ENCODE measurements at regions not wholly inside any gene's neighbourhood (a gene's known extent, or its start where the extent isn't known, plus 50 kb on each side); places are given as distances from the start of the nearest gene placed in this dataset.
"Not testable (repeated sequence)": the region's sequence is repeated elsewhere in the genome, so short reads cannot be mapped to it uniquely, and the experiment has no call there.

DNA sequence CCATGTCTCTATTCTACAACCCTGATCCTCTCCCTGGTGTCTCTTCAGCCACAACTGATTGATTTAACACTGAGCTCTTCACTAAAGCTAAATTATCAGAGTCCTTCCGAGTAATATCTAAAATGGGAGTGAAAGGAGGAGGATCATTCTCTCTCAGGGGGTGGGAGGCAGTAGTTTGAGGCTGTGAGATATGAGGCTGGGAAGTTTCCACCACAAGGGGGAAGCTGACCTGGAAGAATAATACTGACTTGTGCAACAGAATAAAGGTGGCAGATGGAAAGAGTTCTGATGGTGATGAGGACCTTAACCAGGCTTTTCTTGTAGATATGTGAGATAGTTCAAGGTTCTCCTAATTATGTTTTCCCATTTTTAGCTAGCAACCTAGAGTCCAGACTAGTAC is 241.6 kb upstream of the VKORC1L1 start:
- not testable (repeated sequence) for DNase-seq

DNA sequence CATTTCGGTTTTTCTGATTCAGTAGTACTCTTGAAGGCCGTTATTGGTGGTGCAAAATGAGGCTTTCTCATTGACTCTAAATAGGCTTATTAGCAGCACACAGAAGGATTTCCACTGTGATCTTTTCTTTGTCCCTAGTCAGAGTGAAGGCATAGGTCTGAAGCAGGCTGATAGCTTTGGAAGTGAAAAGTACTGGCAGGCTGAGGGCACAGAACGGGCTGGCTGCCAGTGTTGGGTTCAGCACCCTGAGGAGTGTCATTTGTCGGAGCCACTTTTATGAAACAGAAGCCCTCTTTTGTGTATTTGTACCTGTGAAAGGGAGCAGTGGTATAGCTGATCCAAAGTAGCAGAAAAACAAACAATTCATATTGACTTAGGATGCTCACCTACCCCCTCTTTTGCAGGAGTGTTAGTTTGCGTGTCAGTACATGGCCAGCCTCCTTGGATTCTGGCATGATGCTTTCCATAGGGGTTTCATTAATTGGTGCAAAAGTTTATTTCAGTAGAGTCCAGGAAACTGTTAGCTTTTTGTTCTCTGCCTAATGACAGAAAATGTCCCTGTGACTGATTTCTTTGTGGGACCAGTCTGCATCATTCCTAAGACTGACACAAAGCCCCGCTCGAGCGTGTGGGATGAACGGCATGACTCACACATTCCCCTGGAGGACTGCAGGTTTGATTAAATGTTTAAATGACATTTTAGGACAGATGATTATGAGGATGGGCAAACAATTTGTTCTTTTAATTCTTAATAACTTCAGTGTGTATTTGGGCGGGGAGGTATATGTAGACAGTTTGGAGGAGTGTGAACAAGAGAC is 239.1 kb upstream of the VKORC1L1 start:
- DNase-seq, result not testable (repeated sequence)

DNA sequence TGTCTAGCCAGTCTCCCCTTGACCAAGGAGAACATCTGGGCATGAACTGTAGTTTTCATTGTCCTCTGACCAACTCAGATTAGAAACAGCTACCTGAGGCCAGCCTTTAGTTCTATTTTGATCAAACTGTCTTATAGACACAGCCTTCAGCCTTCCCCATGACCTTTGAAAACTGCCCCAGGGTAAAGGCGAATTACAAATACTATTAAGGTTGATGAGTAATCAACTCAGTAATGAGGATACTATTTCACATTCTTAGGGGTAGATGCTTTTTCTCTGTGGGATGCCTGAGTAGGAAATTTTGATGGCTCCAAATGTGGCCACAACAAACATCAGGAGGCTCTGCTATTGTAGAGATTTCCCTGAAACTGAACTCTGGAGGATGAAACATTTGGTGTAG is 234.0 kb upstream of the VKORC1L1 start:
- DNase-seq, result not testable (repeated sequence)

DNA sequence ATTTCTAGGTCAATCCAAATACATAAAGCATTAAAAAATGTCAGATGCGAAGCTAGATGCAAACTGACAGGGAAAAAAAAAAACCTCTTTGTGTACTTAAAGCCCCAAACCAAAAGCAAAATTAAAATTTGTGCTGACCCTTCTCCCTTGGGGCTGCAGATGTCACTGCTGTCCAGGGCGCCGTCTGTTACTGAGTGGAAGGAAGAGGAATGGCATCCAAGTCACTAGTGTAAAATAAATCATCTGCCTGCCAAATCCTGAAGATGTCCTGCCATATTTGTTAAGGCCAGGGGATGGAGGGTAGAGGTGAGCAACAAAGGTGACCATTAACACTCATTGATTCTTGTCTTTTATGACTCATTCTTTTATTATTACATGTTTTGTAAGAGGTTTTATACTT is 233.2 kb upstream of the VKORC1L1 start:
- not testable (repeated sequence) for DNase-seq

DNA sequence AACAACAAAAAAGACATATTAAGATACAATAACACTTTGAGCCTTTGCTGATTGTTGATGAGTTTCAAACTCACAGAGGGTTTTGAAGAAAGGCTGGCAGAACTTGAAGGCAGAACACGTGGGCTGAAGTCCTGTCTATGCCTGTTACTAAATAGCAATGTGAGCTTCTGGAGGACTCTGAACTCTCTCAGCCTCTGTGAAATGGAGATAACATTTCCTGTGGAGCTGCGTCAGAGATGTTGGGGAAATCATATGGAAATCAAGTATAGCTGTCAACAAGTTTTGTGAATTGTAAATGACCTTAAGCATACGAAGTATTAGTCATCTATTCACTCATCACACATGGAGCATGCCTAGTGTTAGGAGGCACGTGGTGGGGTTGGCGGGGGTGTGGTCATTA is 229.4 kb upstream of the VKORC1L1 start:
- not testable (repeated sequence) for DNase-seq

DNA sequence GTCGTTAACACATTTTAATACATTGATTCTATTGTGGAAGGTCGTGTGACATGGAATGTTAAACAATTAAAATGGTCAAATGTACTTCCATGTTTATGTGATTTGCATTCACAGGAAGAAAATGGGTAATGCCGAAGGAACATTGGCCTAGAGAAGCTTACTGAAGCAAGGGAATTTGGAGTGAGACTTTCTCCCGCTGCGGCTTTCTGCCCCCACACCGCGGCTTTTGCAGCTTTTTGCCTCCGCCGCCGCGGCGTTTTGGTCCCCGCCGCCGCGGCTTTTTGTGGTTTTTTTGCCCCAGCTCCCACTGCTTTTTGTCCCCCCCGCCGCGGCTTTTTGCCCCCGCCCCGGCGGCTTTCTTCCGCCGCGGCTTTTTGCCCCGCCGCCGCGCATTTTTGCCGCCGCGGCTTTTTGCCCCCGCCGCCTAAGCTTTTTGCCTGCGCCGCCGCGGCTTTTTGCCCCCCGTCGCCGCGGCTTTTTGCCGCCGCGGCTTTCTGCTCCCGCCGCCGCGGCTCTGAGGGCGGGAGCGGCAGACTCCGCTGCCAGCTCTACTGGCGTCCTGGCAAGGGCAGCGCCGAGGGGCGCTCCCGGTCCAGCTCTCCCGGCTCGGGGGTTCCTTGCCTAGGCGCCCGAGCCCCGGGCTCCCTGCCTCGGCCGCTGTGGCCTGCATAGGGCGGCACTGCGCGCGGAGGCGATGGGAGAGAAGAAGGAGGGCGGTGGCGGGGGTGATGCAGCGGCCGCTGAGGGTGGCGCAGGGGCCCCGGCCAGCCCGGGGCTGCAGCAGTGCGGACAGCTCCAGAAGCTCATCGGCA is 225.5 kb upstream of the VKORC1L1 start:
- DNase-seq, result not testable (repeated sequence)

DNA sequence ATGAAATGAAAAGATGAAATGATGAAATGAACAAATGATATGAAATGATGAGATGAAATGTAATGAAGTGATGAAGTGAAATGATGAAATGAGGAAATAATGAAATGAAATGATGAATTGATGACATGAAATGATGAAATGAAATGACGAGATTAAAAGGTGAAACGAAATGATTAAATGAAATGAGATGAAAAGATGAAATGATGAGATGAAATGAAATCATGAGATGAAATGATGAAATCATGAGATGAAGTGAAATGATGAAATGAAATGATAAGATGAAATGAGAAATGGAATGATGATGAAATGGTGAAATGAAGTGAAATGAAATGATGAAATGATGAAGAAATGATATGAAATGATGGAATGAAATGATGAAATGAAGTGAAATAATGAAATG is 221.7 kb upstream of the VKORC1L1 start:
- DNase-seq, result not testable (repeated sequence)

DNA sequence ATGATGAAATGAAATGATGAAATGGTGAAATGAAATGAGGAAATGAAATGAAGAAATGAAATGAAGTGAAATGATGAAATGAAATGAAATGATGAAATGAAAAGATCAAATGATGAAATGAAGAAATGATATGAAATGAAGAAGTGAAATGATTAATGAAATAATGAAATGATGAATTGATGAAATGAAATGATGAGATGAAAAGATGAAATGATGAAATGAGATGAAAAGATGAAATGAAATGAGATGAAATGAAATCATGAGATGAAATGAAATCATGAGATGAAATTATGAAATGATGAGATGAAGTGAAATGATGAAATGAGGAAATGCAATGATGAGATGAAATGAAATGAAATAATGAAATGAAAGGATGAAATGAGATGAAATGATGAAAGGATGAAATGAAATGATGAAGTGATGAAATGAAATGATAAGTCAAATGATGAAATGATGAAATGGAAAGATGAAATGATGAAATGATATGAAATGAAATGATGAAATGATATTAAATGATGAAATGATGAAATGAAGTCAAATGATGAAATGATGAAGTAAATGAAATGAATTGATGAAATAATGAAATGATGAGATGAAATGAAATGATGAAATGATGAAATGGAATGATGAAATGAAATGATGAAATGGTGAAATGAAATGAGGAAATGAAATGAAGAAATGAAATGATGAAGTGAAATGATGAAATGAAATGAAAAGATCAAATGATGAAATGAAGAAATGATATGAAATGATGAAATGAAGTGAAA is 220.9 kb upstream of the VKORC1L1 start:
- not testable (repeated sequence) for DNase-seq

DNA sequence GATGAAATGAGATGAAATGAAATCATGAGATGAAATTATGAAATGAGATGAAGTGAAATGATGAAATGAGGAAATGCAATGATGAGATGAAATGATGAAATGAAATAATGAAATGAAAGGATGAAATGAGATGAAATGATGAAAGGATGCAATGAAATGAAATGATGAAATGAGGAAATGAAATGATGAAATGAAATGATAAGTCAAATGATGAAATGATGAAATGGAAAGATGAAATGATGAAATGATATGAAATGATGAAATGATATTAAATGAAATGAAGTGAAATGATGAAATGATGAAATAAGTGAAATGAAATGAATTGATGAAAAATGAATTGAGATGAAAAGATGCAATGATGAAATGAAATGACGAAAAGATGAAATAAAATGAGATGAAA is 220.2 kb upstream of the VKORC1L1 start:
- DNase-seq, result not testable (repeated sequence)

DNA sequence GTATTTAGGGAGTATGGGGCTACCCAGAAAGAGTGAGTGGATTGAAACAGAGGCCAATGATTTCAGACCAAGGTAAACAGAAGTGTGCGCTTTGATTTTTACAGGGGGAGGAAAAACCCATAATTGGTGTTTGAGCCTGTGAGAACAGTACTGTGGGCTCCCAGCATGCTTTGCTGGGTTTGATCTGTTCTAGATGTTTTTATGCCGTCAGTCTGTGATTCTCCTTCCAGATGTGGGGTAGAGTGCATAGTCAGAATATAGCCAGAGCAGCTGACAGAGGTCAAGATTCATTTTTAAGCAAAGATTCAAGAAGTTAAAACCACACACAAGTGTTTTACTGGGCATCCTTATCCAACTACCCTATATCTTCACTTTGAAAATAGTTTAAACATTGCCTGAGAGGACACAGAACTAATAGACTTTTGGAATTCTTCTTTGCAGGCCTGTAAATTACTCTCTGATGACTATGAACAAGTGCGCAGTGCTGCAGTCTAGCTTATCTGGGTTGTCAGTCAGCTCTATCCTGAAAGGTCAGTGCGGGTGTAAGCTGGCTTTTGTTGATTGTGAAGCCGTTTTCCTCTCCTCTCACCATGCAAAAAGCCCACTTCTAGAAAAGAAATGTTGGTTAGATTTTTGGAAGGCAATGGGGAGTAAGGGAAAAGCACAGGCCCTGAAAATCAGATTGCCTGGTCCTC is 216.2 kb upstream of the VKORC1L1 start:
- DNase-seq, result not testable (repeated sequence)

DNA sequence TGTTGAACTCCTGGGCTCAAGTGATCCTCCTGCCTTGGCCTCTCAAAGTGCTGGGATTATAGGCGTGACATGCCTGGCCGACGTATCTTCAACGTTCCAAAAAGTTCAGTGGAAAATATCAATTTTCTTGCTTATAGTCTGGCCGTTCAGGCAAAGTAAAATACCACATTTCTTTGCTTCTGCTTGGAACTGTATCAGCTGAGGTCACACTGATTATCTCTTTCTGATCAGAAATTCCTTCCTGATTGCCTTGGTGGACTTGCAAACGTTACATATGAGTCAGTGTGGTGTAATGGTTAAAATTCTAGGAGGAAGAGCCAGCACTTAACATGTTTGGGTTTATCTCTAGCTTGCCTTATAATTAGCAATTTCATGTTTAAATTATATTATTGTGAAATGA is 189.5 kb upstream of the VKORC1L1 start:
- not testable (repeated sequence) for DNase-seq

DNA sequence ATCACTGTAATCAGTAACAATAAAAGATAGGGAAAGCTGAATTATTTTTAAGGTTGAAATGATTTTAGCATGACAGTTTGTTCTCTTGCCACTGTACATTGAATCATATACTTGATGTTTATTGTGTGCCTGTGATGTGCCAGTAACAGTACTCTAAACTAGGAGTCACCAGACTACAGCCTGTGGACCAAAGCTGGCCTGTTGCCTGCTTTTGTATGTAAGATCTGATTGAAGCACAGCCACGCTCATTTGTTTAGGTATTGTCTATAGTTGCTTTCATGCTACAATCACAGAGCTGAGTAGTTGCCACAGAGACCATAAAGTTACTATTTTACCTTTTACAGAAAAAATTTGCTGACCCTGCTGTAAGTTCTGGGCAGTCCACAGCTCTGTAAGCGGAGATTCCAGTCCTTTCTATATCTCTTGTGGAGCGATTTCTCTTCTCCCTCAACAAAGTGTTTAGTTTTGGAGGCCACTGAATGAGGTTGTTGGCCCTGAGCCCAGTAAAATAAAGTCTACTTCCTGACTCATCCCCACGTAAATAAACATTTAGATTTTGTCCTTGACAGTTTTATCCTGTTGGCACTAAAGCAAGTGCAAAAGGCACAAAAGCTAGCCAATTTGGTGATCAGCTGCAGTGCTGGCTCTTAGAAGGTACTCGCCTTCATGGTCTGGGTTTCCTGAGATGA is 173.7 kb upstream of the VKORC1L1 start:
- not testable (repeated sequence) for DNase-seq

DNA sequence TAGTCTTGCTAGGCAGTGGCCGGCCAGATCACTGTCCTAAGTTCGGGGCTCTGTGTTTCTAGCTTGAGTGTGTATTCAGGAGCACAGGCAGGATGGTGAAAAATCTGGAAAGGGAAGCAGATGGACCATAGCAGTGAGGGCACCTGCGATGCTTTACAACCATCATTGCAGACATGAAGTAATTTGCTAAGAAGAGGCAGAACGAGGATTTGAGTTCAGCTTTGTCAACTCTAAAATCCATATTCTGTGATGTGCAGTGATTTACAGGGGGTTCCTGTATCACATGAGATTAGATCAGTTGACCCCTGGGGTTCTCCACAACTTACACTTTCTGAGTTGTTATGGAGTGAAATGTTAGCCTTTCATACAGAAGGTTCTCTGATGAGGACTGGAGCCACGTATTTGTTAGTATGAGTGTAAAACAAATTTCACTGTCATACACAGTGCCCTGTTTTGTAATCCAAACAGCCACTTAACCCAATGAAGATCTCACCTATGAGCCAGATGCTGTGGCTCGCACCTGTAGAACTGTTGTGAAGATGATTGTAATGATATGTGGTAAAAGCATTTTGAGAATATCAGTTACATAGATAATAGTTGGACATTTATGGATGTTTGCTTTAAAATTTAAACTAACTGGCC is 173.0 kb upstream of the VKORC1L1 start:
- not testable (repeated sequence) for DNase-seq

DNA sequence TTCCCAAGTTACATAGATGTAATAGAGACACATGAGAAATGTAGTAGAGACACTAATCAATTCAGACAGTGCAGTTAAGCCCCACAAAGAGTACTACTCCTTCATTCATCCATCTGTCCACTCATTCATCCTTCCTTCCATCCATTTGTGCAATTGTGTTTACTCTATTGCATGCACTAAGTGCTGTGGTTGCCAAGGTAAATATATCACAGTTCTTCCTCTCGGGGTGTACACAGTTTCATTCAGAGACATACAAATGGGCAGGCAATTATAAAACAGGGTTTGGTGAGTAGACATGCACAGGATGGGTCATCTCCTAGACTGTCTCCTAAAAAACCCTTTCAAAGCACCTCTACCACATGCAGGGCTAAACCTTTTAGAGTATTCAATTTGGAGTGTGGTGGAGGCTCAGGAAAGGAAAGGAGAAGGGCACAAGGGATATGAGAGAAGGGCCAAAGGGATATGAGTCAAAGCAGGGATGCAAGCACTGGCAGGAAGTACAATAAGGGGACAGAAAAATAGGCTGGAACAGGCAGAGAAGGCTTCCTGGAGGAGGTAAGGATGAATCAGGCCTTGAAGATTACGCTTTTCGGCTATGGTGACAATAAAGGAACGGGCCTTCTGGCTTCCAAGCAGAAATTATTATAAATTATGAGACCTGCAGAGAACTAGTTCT is 153.6 kb upstream of the VKORC1L1 start:
- not testable (repeated sequence) for DNase-seq

DNA sequence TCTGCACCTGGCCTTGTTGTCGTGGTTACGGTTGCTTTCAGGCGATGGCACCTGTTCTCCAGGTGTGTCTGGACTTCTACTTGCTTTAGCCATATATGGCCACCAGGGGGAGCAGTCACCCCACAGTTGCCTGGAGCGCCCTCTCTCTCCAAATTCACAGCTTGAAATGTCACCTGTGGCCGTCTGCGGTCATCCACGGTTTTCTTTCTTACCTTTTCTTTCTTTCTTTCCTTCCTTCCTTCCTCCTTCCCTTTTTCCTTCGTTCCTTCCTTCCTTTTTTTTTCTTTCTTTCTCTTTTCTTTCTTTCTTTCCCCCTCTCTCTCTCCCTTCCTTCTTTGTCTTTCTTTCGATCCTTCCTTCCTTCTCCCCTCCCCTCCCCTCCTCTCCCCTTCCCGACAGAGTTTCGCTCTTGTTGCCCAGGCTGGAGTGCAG is 150.5 kb upstream of the VKORC1L1 start:
- peak; percentile 71 for DNase-seq

DNA sequence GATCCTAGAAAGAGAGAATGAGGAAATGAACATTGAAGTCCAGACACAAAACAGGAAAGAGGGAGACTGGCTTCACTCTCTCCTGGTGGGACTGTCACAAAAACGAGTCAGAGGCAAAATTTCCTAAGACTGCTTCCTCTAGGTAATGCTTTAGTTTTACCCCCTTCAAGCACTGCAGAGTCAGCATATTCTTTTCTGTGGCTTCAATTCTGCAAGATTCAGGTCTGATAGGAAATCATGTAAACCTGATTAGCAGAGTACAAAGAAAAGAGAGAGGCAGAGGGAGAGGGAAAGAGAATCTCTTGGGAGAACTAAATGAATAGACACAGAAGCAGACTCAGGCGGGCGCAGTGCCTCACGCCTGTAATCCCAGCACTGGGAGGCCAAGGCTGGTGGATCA is 145.7 kb upstream of the VKORC1L1 start:
- not testable (repeated sequence) for DNase-seq

DNA sequence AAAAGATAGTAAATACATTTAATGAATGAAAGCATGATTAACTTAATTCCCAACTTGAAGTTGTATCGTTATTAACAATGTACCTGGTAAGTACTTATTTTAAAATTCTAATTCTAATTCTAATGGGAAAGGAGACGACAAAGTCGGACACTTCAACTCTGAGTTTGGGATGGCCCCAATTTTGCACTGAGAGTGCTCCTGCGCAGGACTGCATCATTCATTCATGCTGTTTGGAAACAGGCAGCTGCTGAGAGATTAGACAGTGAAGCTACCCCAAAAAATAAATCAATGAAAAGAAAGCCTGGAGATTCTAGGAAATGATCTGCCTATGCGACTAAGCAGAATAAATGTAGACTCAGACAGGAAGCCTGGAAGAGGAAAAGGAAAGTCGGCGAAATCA is 141.7 kb upstream of the VKORC1L1 start:
- DNase-seq, result no peak

DNA sequence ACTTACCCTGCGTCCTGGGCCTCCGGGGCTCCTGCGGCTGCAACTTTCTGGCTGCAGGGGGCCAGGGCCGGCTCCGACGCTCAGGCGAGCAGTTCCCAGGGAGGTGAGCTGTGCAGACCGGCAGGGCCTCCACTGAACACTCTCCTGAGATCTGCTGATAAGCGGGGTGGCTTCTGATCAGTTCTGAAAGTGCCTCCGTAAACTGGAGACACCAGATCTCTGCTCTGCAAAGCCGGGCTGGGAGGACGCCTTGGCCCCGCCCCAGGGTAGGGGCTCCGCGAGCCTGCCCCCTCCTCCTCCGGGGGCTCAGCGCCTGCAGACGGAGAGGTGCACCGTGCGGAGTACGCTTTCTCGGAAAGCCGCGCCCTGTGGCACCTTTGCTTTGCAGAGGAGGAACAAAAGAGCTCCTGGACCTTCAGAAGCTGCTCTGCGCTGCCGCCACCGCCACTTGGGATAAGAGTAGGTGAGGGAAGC is 141.3 kb upstream of the VKORC1L1 start:
- no peak for DNase-seq

DNA sequence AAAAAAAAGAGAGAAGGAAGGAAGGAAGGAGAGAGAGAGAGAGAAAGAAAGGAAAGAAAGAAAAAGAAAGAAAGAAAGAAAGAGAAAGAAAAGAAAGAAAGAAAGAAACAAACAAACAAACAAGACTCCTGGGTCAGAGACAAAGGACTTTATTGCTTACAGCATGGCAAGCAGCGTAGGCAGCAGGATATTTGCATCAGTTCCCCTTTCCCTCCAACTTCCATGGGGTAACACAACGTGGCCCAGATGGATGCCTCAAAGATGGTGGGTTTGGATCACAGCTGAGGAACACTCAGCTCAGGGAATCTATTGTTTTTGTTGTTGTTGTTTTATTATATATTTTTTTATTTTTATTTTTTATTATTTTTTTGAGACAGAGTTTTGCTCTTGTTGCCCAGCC is 128.5 kb upstream of the VKORC1L1 start:
- DNase-seq, result no peak

DNA sequence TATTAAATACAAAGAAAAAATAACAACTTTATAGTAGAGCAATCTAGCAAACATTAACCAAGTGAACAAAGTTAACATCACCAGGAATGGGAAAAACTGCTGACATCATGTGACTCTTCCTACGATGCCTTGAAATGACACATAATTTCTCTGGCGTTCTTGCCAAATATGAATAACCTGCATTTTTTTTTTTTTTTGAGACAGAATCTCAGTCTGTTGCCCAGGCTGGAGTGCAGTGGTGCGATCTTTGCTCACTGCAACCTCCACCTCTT is 126.5 kb upstream of the VKORC1L1 start:
- no peak for DNase-seq

DNA sequence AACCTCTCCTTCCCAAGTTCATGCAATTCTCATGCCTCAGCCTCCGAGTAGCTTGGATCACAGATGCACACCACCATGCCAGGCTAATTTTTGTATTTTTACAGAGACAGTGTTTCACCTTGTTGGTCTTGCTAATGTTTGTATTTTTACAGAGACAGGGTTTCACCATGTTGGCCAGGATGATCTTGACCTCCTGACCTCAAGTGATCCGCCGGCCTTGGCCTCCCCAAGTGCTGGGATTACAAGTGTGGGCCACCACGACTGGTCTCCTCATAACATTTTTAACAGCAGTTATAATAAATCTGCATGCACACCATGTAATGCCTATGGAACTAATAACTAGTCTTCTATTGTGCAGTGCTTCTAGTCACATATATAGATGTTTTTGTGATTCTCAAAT is 123.8 kb upstream of the VKORC1L1 start:
- DNase-seq, result no peak
